ENCODE measurements at regions not wholly inside any gene's neighbourhood (a gene's known extent, or its start where the extent isn't known, plus 50 kb on each side); places are given as distances from the start of the nearest gene placed in this dataset.

GRCh38 chr18:59814891-59815290 is 84.9 kb upstream of the PMAIP1 start:
- Mint-ChIP-seq H3K36me3 (ENCODE audit: low read depth) (no peaks in the 10 kb centered on the region), H3K27ac (ENCODE audit: unreplicated experiment) (no peak overlapping the region), H3K9me3 (ENCODE audit: low read depth) (no peaks in the 10 kb centered on the region), H3K4me1 (ENCODE audit: low read depth) (peaks cover 11% of the 10 kb centered on the region), H3K27me3 (ENCODE audit: low read depth) (no peaks in the 10 kb centered on the region), H3K4me3 (ENCODE audit: unreplicated experiment) (no peak overlapping the region)
- no peak for DNase-seq (ENCODE audit: low spot score)
- no peak for TF ChIP-seq CTCF (IDR thresholded peaks at IDR 0.05)

- peak overlapping the region; percentile 49 for H3K27ac Mint-ChIP-seq (ENCODE audit: unreplicated experiment)
- DNase-seq (ENCODE audit: low spot score), result no peak
- H3K9me3 Mint-ChIP-seq (ENCODE audit: low read depth), result no peaks in the 10 kb centered on the region
Observed at GRCh38 chr18:59813942-59814341, 85.9 kb upstream of the PMAIP1 start.

GRCh38 chr18:59810735-59811520 is 88.9 kb upstream of the PMAIP1 start:
- TF ChIP-seq CTCF (IDR thresholded peaks at IDR 0.05), result no peak
- Mint-ChIP-seq H3K27me3 (ENCODE audit: low read depth) (no peaks in the 10 kb centered on the region), H3K9me3 (ENCODE audit: low read depth) (no peaks in the 10 kb centered on the region), H3K36me3 (ENCODE audit: low read depth) (no peaks in the 10 kb centered on the region), H3K27ac (ENCODE audit: unreplicated experiment) (no peak overlapping the region), H3K4me1 (ENCODE audit: low read depth) (peaks cover 11% of the 10 kb centered on the region), H3K4me3 (ENCODE audit: unreplicated experiment) (no peak overlapping the region)
- no peak for DNase-seq (ENCODE audit: low spot score)

More at GRCh38 chr18:59813942-59814341, 85.9 kb upstream of the PMAIP1 start:
- Mint-ChIP-seq H3K36me3 (ENCODE audit: low read depth) (no peaks in the 10 kb centered on the region), H3K4me3 (ENCODE audit: unreplicated experiment) (no peak overlapping the region), H3K4me1 (ENCODE audit: low read depth) (peaks cover 11% of the 10 kb centered on the region), H3K27me3 (ENCODE audit: low read depth) (no peaks in the 10 kb centered on the region)
- TF ChIP-seq CTCF (IDR thresholded peaks at IDR 0.05), result no peak

- TF ChIP-seq CTCF (IDR thresholded peaks at IDR 0.05), result no peak
- H3K9me3 Mint-ChIP-seq (ENCODE audit: low read depth), result no peaks in the 10 kb centered on the region
- DNase-seq (ENCODE audit: low spot score), result no peak
- H3K27me3 Mint-ChIP-seq (ENCODE audit: low read depth), result no peaks in the 10 kb centered on the region
- H3K4me1 Mint-ChIP-seq (ENCODE audit: low read depth), result peaks cover 11% of the 10 kb centered on the region
- no peaks in the 10 kb centered on the region for H3K36me3 Mint-ChIP-seq (ENCODE audit: low read depth)
- no peak overlapping the region for H3K4me3 Mint-ChIP-seq (ENCODE audit: unreplicated experiment)
- H3K27ac Mint-ChIP-seq (ENCODE audit: unreplicated experiment), result no peak overlapping the region
Observed at GRCh38 chr18:59810183-59810582, 89.6 kb upstream of the PMAIP1 start.

- no peak overlapping the region for H3K27ac Mint-ChIP-seq (ENCODE audit: unreplicated experiment)
- no peaks in the 10 kb centered on the region for H3K36me3 Mint-ChIP-seq (ENCODE audit: low read depth)
- H3K4me1 Mint-ChIP-seq (ENCODE audit: low read depth), result peaks cover 3% of the 10 kb centered on the region
- TF ChIP-seq CTCF (IDR thresholded peaks at IDR 0.05), result no peak
- no peaks in the 10 kb centered on the region for H3K27me3 Mint-ChIP-seq (ENCODE audit: low read depth)
- DNase-seq (ENCODE audit: low spot score), result no peak
- no peak overlapping the region for H3K4me3 Mint-ChIP-seq (ENCODE audit: unreplicated experiment)
- H3K9me3 Mint-ChIP-seq (ENCODE audit: low read depth), result no peaks in the 10 kb centered on the region
Observed at GRCh38 chr18:59802031-59802430, 97.8 kb upstream of the PMAIP1 start.
